ENCODE measurements at regions not wholly inside any gene's neighbourhood (a gene's known extent, or its start where the extent isn't known, plus 50 kb on each side); places are given as distances from the start of the nearest gene placed in this dataset.

GRCh38 chr5:92364986-92365550 lies 982.0 kb upstream of the ARRDC3 start:
- no peak for TF ChIP-seq GATA2 (IDR thresholded peaks at IDR 0.05; ENCODE audit: low read depth, low read length)
- no peak for TF ChIP-seq GATA3 (IDR thresholded peaks at IDR 0.05; ENCODE audit: low read depth, low read length)
